ENCODE measurements at regions not wholly inside any gene's neighbourhood (a gene's known extent, or its start where the extent isn't known, plus 50 kb on each side); places are given as distances from the start of the nearest gene placed in this dataset.

DNA sequence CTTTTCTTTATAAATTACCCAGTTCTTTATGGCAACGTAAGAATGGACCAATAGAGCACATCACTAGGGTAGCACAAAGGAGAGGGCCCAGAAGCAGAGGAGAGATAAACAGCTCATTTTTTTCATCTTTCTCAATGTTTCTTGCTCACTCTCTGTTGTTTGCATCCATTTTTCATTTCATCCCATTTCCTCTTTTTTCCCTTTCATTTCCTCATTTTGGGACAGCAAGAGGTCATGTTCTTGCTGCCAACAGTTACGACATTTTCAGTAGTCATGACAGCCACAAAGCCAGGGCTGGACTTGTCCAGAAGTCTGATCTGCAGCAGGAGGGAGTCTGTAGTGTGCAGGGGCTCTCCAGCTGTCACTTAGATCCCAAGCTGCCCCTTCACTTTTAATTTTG lies 52.7 kb upstream of the CYP1B1 start:
- H3K4me3 ChIP-seq (ENCODE audit: low read depth, low read length): no peak overlapping the region
- peaks cover 22% of the 10 kb centered on the region for H3K9me3 ChIP-seq (ENCODE audit: control insufficient read depth, insufficient read depth, low read length)
- H3K9ac ChIP-seq (ENCODE audit: low read depth, low read length): no peak overlapping the region
- no peaks in the 10 kb centered on the region for H3K4me1 ChIP-seq (ENCODE audit: control insufficient read depth, insufficient read depth, low read length)
- H3K36me3 ChIP-seq (ENCODE audit: control insufficient read depth, insufficient read depth, low read length): no peaks in the 10 kb centered on the region
- no peak overlapping the region for H3K27ac ChIP-seq (ENCODE audit: low read depth, low read length)
- no peaks in the 10 kb centered on the region for H3K27me3 ChIP-seq (ENCODE audit: control insufficient read depth, insufficient read depth, low read length)

DNA sequence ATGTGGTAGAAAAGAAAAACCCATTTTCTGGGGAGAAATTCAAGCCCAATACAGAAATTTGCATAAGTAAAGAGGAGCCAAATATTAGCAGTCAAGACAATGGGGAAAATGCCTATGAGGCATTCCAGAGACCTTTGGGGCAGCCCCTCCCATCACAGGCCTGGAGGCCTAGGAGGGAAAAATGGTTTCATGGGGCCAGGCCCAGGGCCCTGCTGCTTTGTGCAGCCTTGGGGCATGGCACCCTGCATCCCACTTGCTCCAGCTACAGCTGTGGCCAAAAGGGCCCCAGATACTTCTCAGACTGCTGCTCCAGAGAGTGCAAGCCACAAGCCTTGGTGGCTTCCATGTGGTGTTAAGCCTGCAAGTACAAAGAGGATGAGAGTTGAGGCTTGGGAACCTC lies 51.3 kb upstream of the CYP1B1 start:
- Histone ChIP-seq H3K9ac (ENCODE audit: low read depth, low read length) (no peak overlapping the region), H3K27me3 (ENCODE audit: control insufficient read depth, insufficient read depth, low read length) (no peaks in the 10 kb centered on the region), H3K27ac (ENCODE audit: low read depth, low read length) (no peak overlapping the region)

DNA sequence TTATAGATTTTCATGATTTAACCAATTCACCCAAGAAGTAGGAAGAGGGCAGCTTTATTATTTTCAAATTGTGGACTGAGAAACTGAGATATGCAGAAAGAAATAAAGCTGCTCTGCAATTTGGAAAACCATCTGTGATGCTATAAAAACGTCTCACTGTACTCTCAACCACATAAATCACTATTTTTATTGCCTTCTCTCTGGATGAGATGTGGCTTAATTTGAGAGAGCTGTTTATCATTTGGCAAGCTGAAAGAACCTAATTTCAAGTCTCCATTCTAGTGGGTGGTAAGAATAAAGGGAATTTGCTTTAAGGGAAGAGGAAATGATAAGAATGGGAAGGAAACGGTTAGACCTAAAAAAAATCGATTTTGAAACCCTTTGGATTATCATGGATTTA lies 49.9 kb upstream of the CYP1B1 start:
- Histone ChIP-seq H3K4me1 (ENCODE audit: control insufficient read depth, insufficient read depth, low read length) (no peaks in the 10 kb centered on the region), H3K4me3 (ENCODE audit: low read depth, low read length) (no peak overlapping the region), H3K36me3 (ENCODE audit: control insufficient read depth, insufficient read depth, low read length) (no peaks in the 10 kb centered on the region), H3K9me3 (ENCODE audit: control insufficient read depth, insufficient read depth, low read length) (peaks cover 22% of the 10 kb centered on the region), H3K9ac (ENCODE audit: low read depth, low read length) (no peak overlapping the region), H3K27me3 (ENCODE audit: control insufficient read depth, insufficient read depth, low read length) (no peaks in the 10 kb centered on the region), H3K27ac (ENCODE audit: low read depth, low read length) (no peak overlapping the region)

More for the DNA sequence above, 51.3 kb upstream of the CYP1B1 start:
- H3K9me3 ChIP-seq (ENCODE audit: control insufficient read depth, insufficient read depth, low read length): peaks cover 22% of the 10 kb centered on the region
- no peaks in the 10 kb centered on the region for H3K36me3 ChIP-seq (ENCODE audit: control insufficient read depth, insufficient read depth, low read length)
- no peaks in the 10 kb centered on the region for H3K4me1 ChIP-seq (ENCODE audit: control insufficient read depth, insufficient read depth, low read length)
- no peak overlapping the region for H3K4me3 ChIP-seq (ENCODE audit: low read depth, low read length)

All from HUES48 (cell line).